ENCODE measurements at regions not wholly inside any gene's neighbourhood (a gene's known extent, or its start where the extent isn't known, plus 50 kb on each side); places are given as distances from the start of the nearest gene placed in this dataset.

GRCh38 chr4:30783751-30784150 is 63.6 kb downstream of the PCDH7 start:
- TF ChIP-seq CTCF (IDR thresholded peaks at IDR 0.05; ENCODE audit: low read depth, low read length): no peak
- in situ Hi-C loops (cut with HindIII; ENCODE audit: low sequenced_read_pairs): no loop called here
- no peak for DNase-seq (ENCODE audit: low read depth, low spot score)
- no peak overlapping the region for H3K4me3 ChIP-seq (ENCODE audit: low read depth, low read length)

GRCh38 chr4:30789219-30789671 is 69.1 kb downstream of the PCDH7 start:
- no peak for TF ChIP-seq CTCF (IDR thresholded peaks at IDR 0.05; ENCODE audit: low read depth, low read length)
- in situ Hi-C loops (cut with HindIII; ENCODE audit: low sequenced_read_pairs): no loop called here
- DNase-seq (ENCODE audit: low read depth, low spot score): no peak
- no peak overlapping the region for H3K4me3 ChIP-seq (ENCODE audit: low read depth, low read length)

GRCh38 chr4:30790123-30790522 is 70.0 kb downstream of the PCDH7 start:
- no peak for DNase-seq (ENCODE audit: low read depth, low spot score)
- no peak for TF ChIP-seq CTCF (IDR thresholded peaks at IDR 0.05; ENCODE audit: low read depth, low read length)
- H3K4me3 ChIP-seq (ENCODE audit: low read depth, low read length): no peak overlapping the region
- in situ Hi-C loops (cut with HindIII; ENCODE audit: low sequenced_read_pairs): no loop called here

DNA sequence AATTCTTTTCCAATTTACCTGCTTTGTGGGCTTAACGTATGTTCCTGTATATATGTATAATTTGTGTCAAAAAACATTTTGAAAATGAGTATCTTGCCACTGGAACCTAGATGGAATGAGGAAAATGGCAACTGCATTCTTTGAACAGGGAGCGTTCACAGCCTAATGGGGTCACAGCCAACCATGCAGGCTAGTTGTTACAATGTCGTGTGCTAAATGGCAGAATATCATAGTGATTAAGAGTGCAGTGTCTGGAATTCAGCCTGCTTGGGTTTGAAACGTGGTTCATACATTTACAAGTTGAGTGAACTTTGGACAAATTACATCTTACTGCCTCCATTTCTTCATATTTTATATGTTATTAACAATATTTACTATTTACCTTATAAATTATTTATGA is 70.8 kb downstream of the PCDH7 start:
- DNase-seq (ENCODE audit: low read depth, low spot score): no peak
- TF ChIP-seq CTCF (IDR thresholded peaks at IDR 0.05; ENCODE audit: low read depth, low read length): no peak
- in situ Hi-C loops (cut with HindIII; ENCODE audit: low sequenced_read_pairs): no loop called here

DNA sequence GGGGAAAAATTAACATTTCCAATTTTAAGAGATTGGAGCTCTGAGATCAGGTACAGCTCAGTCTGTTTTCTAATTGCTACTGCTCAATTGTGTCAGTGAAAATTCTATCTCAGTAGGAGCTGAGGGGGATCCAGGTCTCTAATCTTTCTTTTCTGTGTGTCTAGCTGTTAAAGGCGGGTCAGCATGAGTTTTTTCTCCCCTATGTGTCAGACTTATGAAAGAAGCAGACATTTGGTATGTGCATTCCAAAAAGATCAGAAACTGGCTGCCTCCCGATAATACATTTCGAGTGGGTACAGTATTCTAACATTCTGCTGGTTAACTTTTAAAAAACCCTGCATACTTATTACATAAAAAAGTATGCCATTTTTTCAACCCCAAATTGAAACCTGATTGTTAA is 72.4 kb downstream of the PCDH7 start:
- H3K4me3 ChIP-seq (ENCODE audit: low read depth, low read length): no peak overlapping the region
- in situ Hi-C loops (cut with HindIII; ENCODE audit: low sequenced_read_pairs): no loop called here
- DNase-seq (ENCODE audit: low read depth, low spot score): no peak
- TF ChIP-seq CTCF (IDR thresholded peaks at IDR 0.05; ENCODE audit: low read depth, low read length): no peak

More for the DNA sequence above, 70.8 kb downstream of the PCDH7 start:
- no peak overlapping the region for H3K4me3 ChIP-seq (ENCODE audit: low read depth, low read length)

- no peak overlapping the region for H3K4me3 ChIP-seq (ENCODE audit: low read depth, low read length)
- in situ Hi-C loops (cut with HindIII; ENCODE audit: low sequenced_read_pairs): no loop called here
- no peak for DNase-seq (ENCODE audit: low read depth, low spot score)
- TF ChIP-seq CTCF (IDR thresholded peaks at IDR 0.05; ENCODE audit: low read depth, low read length): no peak
Measured at GRCh38 chr4:30801876-30802275, 81.7 kb downstream of the PCDH7 start.

All from astrocyte of the spinal cord (primary cell).